ENCODE measurements at regions not wholly inside any gene's neighbourhood (a gene's known extent, or its start where the extent isn't known, plus 50 kb on each side); places are given as distances from the start of the nearest gene placed in this dataset.
"Not testable (repeated sequence)": the region's sequence is repeated elsewhere in the genome, so short reads cannot be mapped to it uniquely, and the experiment has no call there.

DNA sequence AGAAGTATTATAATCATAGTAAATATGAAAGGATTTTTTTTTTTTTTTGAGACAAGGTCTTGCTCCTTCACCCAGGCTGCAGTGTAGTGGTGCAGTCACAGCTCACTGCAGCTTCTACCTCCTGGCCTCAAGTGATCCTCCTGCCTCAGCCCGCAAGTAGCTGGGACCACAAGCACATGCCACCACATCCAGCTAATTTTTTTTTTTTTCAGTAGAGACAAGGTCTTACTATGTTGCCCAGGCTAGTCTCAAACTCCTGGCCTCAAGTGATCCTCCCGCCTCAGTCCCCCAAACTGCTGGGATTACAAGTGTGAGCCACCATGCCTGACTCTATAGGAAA lies 86.2 kb upstream of the FOXN2 start:
- DNase-seq: no peak

DNA sequence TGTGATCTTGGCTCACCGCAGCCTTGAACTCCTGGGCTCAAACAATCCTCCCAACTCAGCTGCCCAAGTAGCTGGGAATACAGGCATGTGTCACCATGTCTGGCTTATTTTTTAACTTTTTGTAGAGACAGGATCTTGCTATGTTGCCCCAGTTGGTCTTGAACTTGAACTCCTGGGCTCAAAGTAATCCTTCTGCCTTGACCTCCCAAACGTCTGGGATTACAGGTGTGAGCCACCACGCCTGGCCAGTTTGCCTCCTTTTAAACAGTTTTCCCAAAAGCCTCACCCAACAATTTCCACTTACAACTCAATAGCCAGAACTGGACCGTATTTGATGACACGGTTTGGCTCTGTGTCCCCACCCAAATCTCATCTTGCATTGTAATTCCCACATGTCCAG lies 85.4 kb upstream of the FOXN2 start:
- no peak for DNase-seq

DNA sequence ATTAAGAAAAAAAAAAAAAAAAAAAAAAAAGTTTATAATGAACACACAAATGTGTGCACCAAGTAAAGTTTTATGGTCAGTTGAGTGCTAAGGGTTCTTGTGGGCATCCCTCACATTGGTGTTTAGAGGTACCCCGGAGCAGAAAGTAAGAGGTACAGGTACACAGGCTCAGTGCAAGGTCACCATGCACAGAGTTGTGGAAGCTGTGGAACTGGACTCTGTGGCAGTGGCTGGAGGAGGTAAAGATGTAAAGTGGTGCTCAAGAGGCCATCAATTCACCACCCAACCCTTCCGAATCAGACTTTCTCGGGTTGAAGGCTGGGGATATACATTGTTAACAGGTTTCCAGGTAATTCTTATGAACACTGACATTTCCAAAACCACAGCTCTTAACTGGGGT lies 83.6 kb upstream of the FOXN2 start:
- DNase-seq: no peak

DNA sequence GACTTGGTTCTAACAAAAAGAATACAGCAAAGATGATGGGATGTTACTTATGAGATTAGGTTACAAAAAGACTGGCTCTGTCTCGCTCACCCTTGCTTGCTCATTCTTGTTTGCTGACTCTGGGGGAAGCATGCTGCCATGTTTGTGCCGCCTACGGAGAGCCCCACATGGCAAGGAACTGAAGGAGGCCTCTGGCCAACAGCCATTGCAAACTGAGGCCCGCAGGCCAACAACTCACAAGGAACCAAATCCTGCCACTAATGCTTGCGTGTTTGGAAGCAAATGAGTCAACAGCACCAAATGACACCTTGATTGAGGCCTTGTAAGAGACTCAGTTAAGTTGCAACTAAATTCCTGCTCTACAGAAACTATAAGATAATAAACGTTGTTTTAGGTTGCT lies 82.1 kb upstream of the FOXN2 start:
- no peak for DNase-seq

DNA sequence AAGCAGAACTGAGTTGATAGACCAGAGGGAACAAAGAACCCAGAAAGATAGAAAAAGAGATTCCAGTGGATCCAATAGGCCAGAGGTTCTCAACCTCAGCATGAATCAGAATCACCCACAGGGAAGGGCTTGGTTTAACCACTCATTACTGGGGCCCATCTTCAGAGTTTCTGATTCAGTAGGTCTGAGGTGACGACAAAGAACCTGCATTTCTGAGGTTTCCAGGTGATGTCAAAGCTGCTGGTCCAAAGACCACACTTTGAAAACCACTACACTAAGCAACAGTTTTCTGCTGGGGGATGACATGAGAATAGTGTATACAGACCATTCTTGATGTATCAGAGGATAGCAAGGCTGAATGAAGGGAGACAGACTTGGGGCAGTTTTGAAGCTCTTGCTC lies 81.5 kb upstream of the FOXN2 start:
- no peak for DNase-seq

DNA sequence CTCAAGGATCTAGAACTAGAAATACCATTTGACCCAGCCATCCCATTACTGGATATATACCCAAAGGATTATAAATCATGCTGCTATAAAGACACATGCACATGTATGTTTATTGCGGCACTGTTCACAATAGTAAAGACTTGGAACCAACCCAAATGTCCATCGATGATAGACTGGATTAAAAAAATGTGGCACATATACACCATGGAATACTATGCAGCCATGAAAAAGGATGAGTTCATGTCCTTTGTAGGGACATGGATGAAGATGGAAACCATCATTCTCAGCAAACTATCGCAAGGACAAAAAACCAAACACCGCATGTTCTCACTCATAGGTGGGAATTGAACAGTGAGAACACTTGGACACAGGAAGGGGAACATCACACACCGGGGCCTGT lies 80.7 kb upstream of the FOXN2 start:
- DNase-seq: not testable (repeated sequence)

DNA sequence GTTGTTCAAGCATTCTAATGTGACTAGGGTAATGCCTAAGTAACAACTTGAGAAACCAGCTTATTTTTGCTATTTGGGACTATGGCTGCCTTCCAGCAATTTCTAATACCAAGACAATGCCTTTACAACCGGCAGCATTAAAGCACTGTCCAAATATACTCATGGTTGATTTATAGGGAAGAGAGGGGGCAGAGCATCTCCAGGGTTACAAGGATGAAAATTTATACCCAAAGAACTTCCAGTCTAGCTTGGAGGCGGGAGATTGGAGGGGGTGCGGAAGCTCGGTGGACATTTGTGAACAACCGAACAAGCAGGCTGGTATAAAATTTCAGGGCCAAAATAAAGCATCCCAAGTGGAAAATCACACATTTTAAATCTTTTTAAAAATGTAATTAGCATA lies 79.4 kb upstream of the FOXN2 start:
- DNase-seq: peak in 2 of 3 experiments; percentile 54 to 83

DNA sequence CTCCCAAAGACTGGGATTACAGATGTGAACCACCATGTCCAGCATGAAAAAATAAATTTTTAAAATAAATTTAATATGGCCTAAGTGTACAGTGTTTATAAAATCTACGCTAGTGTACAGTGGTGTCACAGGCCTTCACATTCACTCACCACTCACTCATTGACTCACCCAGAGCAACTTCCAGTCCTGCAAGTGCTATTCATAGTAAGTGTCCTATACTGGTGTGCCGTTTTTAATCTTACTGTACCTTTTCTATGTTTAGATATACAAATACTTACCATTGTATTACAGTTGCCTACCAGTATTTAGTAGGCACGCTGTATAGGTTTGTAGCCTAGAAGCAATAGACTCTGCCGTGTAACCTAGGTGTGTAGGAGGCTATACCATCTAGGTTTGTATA lies 76.1 kb upstream of the FOXN2 start:
- no peak for DNase-seq

DNA sequence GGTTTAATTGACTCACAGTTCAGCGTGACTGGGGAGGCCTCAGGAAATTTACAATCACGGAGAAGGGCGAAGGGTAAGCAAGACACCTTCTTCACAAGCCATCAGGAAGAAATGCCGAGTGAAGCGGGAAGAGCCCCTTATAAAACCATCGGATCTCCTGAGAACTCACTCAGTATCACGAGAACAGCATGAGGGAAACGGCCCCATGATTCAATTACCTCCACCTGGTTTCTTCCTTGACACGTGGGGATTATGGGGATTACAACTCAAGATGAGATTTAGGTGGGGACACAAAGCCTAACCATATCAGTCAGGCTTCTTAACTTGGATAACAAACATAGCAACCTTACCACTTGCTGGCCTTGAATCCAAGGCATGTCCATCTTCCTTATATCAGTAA lies 73.6 kb upstream of the FOXN2 start:
- DNase-seq: no peak

DNA sequence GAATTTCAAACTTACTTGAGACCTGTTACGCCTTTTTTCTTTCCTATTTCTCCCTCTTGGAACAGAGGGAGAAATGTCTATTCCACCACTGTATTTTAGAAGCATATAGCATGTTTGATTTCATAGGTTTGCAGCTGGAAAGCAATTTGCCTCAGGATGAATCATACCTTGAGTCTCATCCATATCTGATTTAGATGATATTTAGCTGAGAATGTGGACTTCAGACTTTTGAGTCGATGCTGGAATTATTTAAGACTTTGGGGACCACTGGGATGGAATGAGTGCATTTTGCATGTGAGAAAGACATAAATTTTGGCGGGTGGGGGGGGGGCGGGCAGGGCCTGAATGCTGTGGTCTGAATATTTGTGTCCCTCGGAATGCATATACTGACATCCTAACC lies 67.3 kb upstream of the FOXN2 start:
- no peak for DNase-seq

DNA sequence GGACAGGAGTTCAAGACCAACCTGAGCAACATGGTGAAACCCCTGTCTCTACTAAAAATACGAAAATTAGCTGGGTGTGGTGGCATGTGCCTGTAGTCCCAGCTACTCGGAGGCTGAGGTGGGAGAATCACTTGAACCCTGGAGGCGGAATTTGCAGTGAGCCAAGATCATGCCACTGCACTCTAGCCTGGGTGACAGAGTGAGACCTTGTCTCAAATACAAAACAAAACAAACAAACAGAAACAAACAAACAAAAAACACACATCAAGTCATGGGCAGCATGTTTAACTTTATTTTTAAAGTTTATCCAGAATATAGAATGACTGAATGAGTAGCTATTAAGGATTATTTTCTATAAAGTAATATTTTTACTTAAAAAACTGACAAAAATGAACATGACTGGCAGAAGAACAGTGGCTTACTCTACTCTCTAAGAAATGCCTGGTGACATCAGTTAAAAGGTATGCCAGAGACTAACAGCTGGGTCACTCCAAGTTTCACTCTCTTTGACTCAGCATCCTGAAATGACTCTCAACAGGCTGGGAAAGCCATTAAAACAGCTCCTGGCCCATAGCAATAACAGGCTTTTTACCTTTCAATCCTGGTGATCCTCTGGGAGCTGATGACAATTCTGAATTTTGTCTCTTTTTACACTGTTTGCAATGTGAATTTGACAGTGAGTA lies 66.1 kb upstream of the FOXN2 start:
- peak in 1 of 3 experiments; percentile 41 for DNase-seq

DNA sequence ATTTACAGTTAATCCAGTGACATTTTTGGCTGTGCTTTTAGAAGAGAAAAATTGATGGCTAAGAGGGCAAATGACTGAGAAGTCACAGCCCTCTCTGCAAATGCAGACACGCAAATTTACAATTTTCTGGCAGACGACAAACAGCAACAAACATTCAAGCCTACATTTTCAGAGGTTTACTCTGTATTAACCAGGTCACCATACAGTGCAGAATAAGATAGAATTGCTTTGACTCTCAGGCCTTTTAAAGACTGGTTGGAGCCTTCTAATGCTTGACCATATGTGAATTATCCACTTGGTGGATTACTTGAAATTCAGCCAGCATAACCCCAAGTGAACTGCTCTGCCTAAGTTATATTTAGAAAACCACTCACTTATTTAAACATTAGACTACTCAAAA lies 65.5 kb upstream of the FOXN2 start:
- peak in 2 of 3 experiments; percentile 16 to 22 for DNase-seq

DNA sequence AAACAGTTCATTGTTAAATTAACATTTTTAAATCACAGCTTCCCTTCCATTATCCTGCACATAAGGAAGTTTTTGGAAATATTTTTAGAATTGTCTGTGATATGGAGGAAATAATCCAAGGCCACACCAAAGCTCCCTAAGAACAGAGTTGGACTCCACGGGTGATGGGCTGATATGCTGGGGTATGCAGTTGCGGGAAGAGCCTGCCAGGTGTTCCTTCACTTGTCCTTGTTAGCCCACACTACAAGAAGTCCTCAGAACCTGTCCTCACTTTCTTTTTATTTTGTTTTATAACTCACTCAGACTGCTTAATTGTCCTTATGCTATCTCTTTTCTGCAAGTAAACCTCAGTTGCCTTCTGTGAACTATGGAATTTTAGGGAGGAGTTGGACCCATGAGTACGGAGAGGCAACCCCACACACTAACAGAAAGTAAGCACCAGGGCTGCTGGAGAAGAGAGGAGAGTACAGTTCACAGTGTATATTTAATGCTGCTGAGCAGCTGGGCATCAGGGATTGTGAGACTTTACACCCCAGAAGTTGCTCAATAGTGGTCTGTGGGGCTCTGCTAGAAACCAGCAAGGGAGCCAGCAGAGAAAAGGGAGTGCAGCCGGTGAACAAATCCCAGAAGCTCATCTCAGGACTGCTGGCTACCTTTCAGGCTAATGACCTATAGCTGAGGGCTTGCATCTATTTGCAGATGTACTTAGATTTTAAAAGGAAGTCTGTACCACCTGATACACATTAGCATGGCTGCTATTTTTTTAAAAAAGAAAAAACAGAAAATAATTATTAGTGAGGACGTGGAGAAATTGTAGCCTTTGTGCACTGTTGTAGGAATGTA lies 64.6 kb upstream of the FOXN2 start:
- peak in 1 of 3 experiments; percentile 23 for DNase-seq

DNA sequence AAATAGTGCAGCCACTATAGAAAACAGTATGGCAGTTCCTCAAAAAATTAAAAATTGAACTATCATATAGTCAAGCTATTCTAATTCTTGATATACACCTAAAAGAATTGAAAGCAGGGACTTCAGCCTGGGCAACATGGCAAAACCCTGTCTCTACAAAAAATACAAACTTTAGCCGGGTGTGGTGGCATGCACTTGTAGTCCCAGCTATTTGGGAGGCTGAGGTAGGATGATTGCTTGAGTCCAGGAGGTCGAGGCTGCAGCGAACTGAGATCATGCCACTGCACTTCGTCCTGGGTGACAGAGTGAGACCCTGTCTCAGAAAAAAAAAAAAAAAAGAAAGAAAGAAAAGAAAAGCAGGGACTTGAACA lies 64.0 kb upstream of the FOXN2 start:
- DNase-seq: no peak

DNA sequence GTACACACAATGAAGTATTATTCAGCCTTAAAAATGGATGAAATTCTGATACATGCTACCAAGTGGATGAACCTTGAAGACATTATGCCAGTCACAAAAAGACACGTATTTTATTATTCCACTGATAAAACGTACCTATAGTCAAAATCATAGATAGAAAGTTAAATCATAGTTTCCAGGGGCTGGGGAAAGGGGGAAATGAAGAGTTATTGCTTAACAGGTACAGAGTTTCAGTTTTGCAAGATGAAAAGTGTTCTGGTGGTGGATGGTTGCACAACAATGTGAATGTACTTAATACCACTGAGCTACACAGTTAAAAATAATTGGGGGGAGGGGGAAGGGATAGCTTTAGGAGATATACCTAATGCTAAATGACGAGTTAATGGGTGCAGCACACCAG lies 63.5 kb upstream of the FOXN2 start:
- DNase-seq: no peak

DNA sequence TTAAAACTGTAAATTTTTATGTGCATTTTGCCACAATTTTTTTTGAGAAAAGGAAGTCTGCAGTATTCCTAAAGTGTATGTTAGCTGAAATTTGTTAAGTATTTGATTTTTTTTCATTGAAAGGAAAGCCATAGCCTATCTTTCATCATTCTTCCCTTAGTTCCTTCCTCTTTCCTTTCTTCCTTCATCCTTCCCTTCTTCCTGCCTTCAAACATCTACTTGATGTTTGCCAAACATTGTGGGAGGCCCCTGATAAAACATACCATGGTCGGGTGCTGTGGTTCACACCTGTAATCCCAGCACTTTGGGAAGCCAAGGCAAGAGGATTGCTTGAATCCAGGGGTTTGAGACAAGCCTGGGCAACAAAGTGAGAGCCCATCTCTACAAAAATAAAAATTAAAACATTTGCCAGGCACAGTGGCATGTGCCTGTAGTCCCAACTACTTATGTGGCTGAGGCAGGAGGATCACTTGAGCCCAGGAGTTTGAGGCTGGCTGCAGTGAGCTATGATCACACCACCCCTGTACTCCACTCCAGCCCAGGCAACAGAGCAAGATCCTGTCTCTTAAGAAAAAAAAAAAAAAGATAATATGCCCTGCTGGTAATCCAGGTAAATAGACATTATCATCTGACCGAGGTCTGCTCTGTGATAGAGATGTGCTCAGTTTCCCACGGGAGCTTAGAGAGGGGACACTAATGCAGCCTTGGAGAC lies 62.9 kb upstream of the FOXN2 start:
- DNase-seq: no peak

DNA sequence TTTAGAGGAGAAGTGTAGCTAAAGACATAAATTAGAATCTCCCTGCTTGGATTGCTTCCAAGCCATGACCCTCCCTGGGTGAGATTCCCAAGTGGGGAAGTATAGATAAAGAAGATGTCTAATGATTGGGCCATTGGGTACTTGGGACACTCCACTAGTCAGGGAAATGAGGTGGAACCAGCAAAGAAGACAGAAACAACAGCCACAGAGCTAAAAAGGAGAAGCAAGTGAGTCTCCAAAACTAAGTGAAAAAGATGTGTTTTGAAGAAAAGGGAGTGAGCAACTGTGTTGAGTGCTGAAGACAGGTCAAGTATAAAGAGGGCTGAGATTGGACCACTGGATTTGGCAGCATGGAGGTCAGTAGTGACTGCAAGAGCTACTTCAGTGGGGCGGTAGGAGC lies 61.2 kb upstream of the FOXN2 start:
- peak in 1 of 3 experiments; percentile 56 for DNase-seq

DNA sequence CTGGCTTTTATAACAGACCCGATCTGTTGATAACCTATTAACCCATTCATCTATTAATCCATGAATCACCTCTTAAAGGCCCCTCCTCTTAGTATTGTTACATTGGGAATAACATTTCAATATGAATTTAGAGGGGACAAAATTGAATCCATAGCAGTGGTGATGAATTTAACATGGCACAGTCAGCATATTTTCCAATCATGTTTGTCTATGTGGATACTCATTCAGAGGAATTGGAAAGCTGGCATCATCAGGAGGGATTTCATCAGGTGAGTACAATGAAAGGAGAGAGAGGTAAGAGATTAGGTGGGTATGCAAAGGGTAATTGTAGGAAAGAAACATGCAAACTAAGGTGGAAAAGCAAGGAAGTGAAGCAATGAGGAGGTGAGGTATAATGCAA lies 59.6 kb upstream of the FOXN2 start:
- no peak for DNase-seq

DNA sequence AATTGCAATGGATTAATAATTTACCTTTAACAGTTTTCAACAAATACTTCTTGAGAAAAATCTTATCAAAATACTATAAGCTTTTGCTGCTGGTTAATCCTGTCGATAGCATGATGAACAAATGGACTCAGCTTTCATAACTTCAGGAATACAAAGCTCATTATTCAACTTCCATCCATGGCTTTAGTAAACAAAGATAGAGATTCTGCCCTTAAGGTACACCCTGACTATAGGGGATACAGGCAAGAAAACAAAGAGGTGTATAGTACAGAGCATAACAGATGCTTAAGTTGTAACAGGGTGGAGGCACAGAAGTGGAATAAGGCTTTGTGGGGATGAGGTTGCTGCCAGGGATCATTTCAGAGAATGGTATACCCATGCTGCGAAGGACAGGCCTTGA lies 57.0 kb upstream of the FOXN2 start:
- no peak for DNase-seq

DNA sequence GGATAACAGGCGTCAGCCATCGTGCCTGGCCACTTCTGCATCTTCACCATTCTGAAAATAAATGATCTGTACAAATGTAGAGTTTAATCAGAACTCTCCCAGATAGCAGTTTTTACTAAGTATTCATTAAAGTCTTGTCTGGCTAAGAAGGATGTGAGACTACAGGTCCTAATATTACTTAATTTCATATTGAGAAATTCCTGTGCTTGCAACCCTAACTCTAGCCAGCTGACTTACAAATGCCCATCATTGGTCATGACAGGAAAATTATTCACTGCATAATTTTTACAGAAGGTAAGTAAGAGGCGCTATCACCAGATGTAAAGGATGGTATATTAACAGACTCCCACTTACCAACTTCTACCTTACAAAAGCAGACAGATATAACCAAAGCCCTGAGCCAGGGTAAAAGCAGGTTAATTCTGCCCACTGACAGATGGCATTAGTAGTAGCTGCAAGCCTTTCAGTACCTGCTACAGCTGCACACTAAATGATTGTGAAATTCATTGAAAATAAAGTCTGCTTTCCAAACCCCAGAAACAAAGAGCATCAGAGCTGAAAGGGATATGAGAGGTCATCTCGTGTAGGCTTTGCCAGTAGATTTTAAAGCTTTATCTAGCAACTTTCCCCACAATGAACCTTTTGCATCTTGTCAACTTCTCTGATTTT lies 55.9 kb upstream of the FOXN2 start:
- no peak for DNase-seq

DNA sequence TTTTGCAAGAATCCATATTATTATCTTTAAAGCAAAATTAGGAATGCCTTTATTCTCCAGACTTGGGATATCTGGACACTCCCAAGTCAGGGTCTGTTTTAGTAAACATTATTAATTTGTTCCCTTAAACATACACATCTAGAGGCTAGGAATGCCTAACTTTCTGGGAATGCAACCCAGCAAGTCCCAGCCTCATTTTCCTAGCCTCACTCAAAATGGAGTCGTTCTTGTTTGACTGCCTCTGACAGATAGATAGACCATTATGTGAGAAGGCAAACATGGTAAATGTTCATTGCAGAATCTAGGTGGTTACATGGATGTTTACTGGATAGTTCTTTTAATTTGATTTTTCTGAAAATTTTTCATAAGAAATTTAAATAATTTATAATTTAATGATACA lies 54.7 kb upstream of the FOXN2 start:
- DNase-seq: no peak

DNA sequence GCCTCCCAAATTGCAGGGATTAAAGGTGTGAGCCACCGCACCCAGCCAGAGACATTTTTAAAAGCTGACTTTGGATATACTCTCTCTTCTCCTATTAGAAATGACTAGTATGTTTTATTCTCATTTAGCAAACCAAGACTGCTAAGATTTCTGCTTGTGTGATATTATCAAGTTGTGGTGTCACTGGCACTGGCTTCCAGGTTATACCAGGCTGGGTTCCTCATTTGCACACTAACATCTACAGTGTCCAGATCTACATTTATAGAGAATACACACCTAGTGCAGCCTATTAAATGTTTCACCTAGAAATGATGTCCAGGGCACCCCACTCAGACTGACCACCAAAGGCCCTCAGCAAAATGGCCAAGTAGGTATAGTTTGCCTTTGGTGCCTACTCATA lies 49.9 kb upstream of the FOXN2 start:
- DNase-seq: no peak
